Nephron progenitor cell (in vitro differentiated cells): ENCODE measurements at regions not wholly inside any gene's neighbourhood (a gene's known extent, or its start where the extent isn't known, plus 50 kb on each side); places are given as distances from the start of the nearest gene placed in this dataset.
A peak's percentile ranks its signal among the peaks of the same experiment; 100 is the strongest.

Experiments used
- DNase-seq: peaks from one replicate; pipeline ENCODE4 v3.0.0; 2021
- H3K27ac Mint-ChIP-seq: 2 replicates; pipeline ENCODE4 v1.8.0; 2021; ENCODE audit warnings: mild to moderate bottlenecking, moderate library complexity, mixed read lengths
- H3K27me3 Mint-ChIP-seq: 2 replicates; pipeline ENCODE4 v1.8.0; 2021; ENCODE audit warnings: mild to moderate bottlenecking, low read depth, mixed read lengths; ENCODE audit not compliant: poor library complexity
- H3K36me3 Mint-ChIP-seq: 2 replicates; pipeline ENCODE4 v1.8.0; 2021; ENCODE audit warnings: low read depth, mixed read lengths
- H3K4me1 Mint-ChIP-seq: 2 replicates; pipeline ENCODE4 v1.8.0; 2021; ENCODE audit warnings: mixed read lengths
- H3K4me3 Mint-ChIP-seq: 2 replicates; pipeline ENCODE4 v1.8.0; 2021; ENCODE audit warnings: mild to moderate bottlenecking, moderate library complexity, mixed read lengths
- H3K9me3 Mint-ChIP-seq: 2 replicates; pipeline ENCODE4 v1.8.0; 2021; ENCODE audit warnings: mild to moderate bottlenecking, moderate library complexity, mixed read lengths
- TF ChIP-seq, protein P1 (sequence below): fragments of 200-600 bp; sonication (generic); IDR thresholded peaks from 2 replicates; pipeline ENCODE4 v1.5.0; 2021; ENCODE audit warnings: antibody characterized with exemption

DNA sequence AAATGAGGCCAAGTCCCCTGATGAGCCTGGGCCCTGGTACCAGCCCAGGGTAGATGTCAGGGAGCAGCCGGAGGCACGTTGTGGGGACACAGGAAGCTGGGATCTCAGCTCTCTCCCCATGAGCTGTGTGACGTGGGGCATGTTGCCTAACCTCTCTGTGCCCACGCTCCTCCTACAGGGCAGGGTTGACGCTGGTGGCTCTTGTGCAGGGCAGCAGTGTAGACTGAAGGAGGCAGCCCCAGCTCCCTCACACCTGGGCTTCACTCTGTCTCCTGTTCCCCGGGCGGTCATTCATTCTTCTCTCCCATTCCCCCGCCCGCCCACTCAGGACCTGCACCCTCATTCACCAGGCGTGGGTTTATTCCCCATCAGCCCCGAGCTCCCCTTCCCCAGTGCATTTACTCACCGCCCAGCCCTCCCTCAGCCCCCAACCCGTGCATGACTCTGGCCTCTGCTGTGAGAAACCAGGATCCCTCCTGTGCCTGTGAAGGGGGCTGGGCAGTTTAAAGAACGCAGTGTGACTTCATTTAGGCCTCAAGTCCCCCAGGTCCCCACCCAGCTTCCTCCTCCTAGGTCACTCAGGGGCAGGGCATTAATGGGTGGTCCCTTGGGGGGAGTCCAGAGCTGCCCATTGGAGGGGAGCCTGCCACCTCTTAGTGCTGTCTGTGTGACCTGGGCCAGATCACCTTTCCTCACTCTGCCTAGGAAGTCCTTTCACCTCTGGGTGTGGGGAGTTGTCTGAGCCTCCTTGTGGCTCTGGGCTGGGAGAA is 285.7 kb downstream of the PTPRU start:
- Mint-ChIP-seq H3K9me3 (no peaks in the 10 kb centered on the region), H3K27me3 (peaks cover 34% of the 10 kb centered on the region), H3K27ac (no peak overlapping the region), H3K4me1 (peaks cover 54% of the 10 kb centered on the region), H3K4me3 (no peak overlapping the region), H3K36me3 (no peaks in the 10 kb centered on the region)
- DNase-seq = no peak
- TF ChIP-seq, protein P1, sequence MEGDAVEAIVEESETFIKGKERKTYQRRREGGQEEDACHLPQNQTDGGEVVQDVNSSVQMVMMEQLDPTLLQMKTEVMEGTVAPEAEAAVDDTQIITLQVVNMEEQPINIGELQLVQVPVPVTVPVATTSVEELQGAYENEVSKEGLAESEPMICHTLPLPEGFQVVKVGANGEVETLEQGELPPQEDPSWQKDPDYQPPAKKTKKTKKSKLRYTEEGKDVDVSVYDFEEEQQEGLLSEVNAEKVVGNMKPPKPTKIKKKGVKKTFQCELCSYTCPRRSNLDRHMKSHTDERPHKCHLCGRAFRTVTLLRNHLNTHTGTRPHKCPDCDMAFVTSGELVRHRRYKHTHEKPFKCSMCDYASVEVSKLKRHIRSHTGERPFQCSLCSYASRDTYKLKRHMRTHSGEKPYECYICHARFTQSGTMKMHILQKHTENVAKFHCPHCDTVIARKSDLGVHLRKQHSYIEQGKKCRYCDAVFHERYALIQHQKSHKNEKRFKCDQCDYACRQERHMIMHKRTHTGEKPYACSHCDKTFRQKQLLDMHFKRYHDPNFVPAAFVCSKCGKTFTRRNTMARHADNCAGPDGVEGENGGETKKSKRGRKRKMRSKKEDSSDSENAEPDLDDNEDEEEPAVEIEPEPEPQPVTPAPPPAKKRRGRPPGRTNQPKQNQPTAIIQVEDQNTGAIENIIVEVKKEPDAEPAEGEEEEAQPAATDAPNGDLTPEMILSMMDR = no peak

DNA sequence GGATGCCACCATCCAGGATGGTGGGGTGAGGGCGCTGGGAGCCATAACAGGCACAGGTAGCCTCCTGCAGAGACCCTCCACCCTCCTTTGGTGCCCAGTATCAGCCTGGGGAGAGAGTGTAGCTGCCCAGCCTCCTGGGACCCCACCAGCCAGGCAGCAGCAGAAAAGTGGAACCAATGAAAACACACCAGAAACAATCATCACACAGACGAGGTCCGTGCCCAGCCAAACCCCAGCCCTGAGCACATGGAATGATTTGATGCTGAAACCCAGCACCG is 285.1 kb downstream of the PTPRU start:
- Mint-ChIP-seq H3K4me1 (peaks cover 48% of the 10 kb centered on the region), H3K27ac (no peak overlapping the region), H3K27me3 (peaks cover 34% of the 10 kb centered on the region), H3K36me3 (no peaks in the 10 kb centered on the region), H3K4me3 (no peak overlapping the region), H3K9me3 (no peaks in the 10 kb centered on the region)
- no peak for DNase-seq
- TF ChIP-seq, protein P1 = no peak

DNA sequence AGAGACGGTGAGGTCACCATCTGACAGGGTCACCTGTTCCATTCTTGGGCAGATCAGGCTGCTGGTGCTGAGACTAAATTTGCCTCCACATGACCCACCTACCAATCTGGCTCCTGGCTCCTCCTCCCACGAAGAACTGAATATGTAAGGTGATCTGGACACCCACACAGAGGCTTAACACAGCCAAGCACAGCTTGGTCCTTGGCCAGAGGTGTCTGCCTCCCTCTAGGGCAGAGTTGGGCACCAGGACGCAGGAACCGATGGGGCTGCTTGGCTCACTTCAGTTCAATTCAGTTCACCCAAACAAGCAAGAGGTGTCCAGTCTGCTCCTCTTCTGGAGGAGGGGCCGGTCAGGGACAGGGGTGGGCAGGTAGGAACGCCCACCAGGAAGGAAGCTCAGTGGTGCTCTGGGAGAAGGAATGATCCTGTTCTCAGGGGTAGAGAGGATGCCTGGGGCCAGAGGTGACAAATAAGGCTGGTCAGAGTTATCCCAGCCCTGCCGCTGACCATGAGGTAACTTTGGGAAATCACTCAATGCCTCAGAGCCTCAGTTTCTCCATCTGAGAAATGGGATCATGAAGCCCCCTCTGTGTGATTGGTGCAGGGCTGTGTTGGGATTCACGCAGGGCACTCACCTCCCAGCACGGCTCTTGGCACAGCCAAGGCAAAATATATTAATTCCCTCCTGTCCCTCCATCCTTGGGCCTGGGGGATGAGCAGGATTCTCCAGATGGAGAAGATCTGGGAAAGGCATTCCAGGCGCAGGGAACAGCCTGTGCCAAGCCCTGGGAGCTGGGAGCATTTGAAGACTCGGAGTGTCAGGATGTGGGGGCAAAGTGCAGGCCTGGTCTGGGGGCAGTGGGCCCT is 284.5 kb downstream of the PTPRU start:
- peaks cover 37% of the 10 kb centered on the region for H3K27me3 Mint-ChIP-seq
- H3K27ac Mint-ChIP-seq = peak overlapping the region; percentile 48
- TF ChIP-seq, protein P1 = no peak
- H3K9me3 Mint-ChIP-seq = no peaks in the 10 kb centered on the region
- no peak for DNase-seq
- no peaks in the 10 kb centered on the region for H3K36me3 Mint-ChIP-seq
- H3K4me1 Mint-ChIP-seq = peaks cover 44% of the 10 kb centered on the region
- no peak overlapping the region for H3K4me3 Mint-ChIP-seq

DNA sequence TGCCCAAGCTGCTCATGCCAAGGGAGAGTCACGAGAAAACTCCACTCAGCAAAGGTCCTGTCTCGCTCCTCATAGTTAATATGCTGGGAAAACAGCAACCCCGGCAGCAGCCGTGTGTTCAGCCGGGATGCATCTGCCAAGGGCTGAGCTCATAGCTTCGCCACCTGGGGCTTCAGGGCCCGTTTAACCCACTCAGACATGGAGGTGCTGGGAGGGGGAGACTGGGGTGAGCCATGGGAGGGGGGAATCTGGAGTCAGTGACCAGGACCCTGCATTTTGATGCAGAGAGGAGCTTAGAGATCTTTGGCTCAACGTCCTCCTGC is 283.4 kb downstream of the PTPRU start:
- H3K4me3 Mint-ChIP-seq = no peak overlapping the region
- no peaks in the 10 kb centered on the region for H3K36me3 Mint-ChIP-seq
- TF ChIP-seq, protein P1 = no peak
- H3K27ac Mint-ChIP-seq = no peak overlapping the region
- H3K27me3 Mint-ChIP-seq = peaks cover 39% of the 10 kb centered on the region
- H3K4me1 Mint-ChIP-seq = peaks cover 40% of the 10 kb centered on the region
- no peak for DNase-seq
- H3K9me3 Mint-ChIP-seq = no peaks in the 10 kb centered on the region

DNA sequence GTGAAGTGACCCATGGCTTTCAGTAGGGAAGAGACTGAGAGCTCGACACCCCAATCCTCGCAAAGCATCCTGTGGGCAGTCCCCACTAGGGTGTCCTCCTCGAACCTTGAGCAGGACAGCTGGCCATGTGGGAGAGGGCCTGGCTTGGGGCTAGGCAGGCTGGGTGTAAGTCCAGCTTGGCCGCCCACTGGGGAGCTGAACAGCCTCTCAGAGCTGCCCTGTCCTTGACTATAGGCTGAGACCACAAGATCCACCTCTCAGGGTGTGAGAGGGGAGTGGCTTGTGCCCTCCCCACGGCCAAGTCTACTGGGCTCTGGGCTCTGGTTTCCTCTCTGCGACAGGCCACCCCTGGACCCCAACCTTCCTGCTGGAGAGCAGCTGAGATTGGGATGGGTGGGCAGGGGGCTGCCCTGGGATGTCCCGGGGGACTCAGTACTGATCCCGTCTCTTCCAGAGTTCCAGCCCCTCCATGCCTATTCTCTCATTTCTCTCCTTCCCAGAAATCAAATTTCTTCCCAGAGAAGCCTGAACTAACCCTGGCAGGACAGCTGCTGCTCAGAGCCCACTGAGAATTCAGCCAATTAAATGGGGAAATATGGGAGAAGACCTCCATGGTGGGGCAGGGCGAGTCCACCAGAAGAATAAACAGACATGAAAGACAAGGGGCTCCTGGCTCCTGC is 282.9 kb downstream of the PTPRU start:
- Mint-ChIP-seq H3K4me3 (no peak overlapping the region), H3K36me3 (no peaks in the 10 kb centered on the region), H3K27me3 (peaks cover 39% of the 10 kb centered on the region), H3K27ac (no peak overlapping the region), H3K4me1 (peaks cover 35% of the 10 kb centered on the region), H3K9me3 (no peaks in the 10 kb centered on the region)
- DNase-seq = no peak
- TF ChIP-seq, protein P1 = no peak
